Gastrocnemius medialis (tissue), 4 donors: ENCODE measurements at regions not wholly inside any gene's neighbourhood (a gene's known extent, or its start where the extent isn't known, plus 50 kb on each side); places are given as distances from the start of the nearest gene placed in this dataset.

Source experiments
- POLR2A ChIP-seq, 2 donors: fragments of 450-650 bp; IDR thresholded peaks; one replicate each; pipeline ENCODE4 v1.6.1; 2017; ENCODE audit warnings: antibody characterized with exemption in 2 of 2, mild to moderate bottlenecking in 2 of 2, moderate library complexity in 2 of 2
- TF ChIP-seq, protein P1 (sequence below), 5 experiments: fragments of 450-650 bp in 3 of 5; fragments of 200-600 bp in 2 of 5; sonication (generic) in 2 of 5; IDR thresholded peaks in 4 of 5; conservative IDR thresholded peaks in 1 of 5; 1 replicate in 4 of 5; 2 replicates in 1 of 5; pipeline ENCODE4 v1.5.1; 2016 to 2019; ENCODE audit warnings: antibody characterized with exemption in 5 of 5, mild to moderate bottlenecking in 3 of 5, moderate library complexity in 3 of 5

DNA sequence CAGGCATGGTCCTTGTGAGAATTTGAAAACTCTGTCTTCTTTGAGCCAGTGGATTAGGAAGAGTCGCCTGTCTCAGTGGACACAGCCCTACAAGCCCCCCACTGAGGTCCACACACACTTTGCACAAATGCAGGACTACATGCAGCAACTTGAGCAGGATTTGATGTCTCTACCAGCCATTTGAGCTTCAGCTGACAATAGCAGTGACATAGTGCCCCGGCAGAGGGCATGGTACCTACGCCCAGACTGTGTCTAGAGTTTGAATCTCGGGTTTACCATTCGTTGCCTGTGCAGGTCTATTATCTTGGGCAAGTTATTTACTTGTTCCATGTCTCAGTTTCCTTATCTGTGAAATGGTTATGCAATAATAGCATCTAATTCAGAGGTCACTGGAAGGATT is 580.1 kb downstream of the TFAP2B start:
- TF ChIP-seq, protein P1, sequence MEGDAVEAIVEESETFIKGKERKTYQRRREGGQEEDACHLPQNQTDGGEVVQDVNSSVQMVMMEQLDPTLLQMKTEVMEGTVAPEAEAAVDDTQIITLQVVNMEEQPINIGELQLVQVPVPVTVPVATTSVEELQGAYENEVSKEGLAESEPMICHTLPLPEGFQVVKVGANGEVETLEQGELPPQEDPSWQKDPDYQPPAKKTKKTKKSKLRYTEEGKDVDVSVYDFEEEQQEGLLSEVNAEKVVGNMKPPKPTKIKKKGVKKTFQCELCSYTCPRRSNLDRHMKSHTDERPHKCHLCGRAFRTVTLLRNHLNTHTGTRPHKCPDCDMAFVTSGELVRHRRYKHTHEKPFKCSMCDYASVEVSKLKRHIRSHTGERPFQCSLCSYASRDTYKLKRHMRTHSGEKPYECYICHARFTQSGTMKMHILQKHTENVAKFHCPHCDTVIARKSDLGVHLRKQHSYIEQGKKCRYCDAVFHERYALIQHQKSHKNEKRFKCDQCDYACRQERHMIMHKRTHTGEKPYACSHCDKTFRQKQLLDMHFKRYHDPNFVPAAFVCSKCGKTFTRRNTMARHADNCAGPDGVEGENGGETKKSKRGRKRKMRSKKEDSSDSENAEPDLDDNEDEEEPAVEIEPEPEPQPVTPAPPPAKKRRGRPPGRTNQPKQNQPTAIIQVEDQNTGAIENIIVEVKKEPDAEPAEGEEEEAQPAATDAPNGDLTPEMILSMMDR (IDR thresholded peaks at IDR 0.05 in 4 of 5, conservative IDR thresholded peaks at IDR 0.05 in 1 of 5): no peak
- TF ChIP-seq POLR2A (IDR thresholded peaks at IDR 0.05): no peak
